ENCODE measurements at regions not wholly inside any gene's neighbourhood (a gene's known extent, or its start where the extent isn't known, plus 50 kb on each side); places are given as distances from the start of the nearest gene placed in this dataset.

GRCh38 chr15:97841558-97841957, 118.9 kb upstream of the ARRDC4 start:
- no peak for DNase-seq

GRCh38 chr15:97849183-97849582, 111.3 kb upstream of the ARRDC4 start:
- no peak for DNase-seq

GRCh38 chr15:97858296-97858695, 102.2 kb upstream of the ARRDC4 start:
- DNase-seq: no peak

DNA sequence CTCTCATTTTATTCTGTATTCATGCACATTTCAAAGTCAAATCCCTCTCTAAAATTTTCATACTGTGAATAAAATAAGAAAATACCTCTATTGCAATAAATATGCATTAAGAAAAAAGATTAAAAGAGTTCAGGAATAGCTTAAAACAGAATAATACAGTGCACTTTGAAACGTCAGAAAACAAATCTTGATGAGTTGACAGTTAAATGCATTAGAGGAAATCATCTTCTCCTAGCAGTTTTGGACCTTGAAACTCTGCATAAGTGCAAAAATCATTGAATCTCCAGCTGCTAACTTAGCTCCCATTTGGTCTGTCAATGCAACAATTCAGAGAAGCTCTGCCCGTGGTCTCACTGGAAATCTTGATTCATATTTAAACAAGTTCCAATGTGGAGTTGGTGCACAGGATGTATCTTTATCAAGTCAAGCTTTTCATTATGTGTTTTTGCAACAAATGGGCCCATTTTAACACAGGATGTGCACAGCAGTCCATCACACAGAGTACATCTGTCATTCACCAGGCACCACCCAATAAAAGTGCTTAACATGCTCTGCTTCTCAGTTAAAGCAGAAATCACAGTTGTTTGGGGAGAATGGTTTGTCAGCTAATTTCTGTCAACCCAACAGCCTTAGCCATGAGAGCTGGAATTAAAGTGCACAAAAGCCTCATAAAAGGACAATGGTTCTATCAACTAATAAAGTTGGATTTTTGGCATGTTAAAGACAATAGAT, 98.8 kb upstream of the ARRDC4 start:
- DNase-seq: no peak

DNA sequence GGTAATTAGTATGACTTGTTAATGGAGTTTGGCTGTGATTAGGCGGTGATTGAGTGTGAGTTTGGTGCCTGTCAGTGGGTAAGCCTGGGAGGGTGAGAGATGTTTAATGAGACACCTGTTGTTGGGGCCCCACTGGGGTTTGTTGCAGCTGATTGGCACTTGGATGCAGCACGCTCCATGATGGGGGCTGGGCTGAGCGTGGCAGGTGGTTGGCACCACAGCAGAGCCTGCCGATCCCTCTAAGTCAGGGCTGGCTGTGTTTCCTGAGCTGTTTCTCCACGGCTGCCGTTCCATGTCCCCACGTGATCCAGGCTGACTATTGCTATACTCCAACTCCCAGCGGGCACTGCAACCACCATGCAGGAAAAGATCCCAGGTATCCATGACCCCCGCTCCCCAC, 93.5 kb upstream of the ARRDC4 start:
- DNase-seq: no peak

DNA sequence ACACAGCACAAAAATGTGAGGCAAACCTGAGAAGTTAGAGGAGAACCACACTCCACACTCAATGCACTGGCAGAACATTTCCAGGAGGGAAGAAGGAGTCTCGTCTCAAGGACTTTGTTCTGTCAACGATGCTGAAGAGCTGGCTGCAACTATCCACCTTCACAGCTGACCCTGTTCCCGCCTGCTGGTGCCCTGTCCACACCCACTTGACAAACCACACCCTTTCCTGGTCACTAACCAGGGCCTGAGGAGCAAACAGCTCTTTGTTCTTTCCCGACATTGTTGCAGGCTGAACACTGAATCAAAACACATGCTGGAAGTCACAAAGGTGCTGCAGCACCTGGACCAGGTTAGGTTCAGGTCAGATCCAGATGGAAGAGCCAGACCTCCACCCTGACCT, 92.6 kb upstream of the ARRDC4 start:
- no peak for DNase-seq

DNA sequence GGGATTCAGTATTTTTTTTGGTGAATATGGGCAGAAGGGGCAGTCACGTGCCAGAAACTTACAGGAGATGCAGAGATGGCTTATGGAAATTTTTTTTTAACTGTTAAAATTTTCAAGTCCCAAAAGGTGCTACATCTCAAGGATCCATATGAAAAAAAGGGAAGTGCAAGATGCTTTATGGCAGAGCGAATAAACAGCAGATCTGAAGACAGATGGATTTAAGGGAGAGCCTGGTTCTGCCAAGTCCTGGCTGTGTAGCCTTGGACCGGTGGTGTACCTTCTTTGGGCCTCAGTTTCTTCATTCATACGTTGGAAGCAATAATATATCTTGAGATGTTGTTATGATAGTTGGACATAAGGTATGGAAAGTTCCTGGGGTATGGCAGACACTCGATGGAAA, 91.5 kb upstream of the ARRDC4 start:
- no peak for DNase-seq

GRCh38 chr15:97870771-97871170, 89.7 kb upstream of the ARRDC4 start:
- DNase-seq: no peak

DNA sequence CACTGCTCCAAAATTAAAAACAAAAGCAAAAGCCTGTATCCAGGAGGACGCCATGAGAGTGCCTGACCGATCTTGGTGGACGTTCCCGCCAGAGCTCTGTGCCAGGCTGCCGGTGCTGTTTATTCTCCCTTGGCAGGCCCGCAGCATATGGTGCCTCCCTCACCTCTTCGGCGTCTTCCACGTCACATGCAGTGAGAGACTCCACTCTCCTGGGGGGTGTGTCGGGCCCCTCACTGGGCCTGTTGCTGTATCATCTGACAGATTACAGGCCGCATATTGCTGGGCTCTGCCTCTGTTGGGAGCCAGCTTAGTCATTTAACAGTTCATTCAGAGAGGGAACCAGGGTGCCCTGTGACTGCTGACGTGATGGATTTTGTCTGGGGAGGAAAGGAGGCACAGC, 86.4 kb upstream of the ARRDC4 start:
- DNase-seq: no peak

- DNase-seq: no peak
Observed at GRCh38 chr15:97875025-97875512, 85.4 kb upstream of the ARRDC4 start.

DNA sequence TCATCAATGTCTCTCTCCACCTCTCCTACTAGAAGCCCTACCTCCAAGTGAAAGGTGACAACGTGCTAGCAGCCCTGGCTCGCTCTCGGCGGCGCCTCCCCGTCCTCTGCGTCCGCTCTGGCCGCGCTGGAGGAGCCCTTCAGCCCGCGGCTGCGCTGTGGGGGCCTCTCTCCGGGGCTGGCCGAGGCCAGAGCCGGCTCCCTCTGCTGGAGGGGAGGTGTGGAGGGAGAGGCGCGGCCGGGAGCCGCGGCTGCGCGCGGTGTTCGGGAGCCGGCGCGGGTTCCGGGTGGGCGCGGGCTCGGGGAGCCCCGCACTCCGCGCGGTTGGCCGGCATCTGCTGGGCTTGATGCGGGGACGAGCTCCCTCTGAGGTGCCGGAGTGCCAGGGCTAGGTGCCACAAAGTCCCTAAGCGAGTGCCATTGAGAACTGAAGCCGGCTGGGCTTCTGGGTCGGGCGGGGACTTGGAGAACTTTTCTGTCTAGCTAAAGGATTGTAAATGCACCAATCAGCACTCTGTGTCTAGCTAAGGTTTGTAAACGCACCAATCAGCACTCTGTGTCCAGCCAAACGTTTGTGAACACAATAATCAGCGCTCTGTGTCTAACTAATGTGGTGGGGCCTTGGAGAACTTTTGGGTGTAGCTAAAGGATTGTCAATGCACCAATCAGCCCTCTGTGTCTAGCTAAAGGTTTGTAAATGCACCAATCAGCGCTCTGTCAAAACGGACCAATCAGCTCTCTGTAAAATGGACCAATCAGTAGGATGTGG, 84.8 kb upstream of the ARRDC4 start:
- DNase-seq: no peak

GRCh38 chr15:97876281-97876675, 84.2 kb upstream of the ARRDC4 start:
- no peak for DNase-seq

DNA sequence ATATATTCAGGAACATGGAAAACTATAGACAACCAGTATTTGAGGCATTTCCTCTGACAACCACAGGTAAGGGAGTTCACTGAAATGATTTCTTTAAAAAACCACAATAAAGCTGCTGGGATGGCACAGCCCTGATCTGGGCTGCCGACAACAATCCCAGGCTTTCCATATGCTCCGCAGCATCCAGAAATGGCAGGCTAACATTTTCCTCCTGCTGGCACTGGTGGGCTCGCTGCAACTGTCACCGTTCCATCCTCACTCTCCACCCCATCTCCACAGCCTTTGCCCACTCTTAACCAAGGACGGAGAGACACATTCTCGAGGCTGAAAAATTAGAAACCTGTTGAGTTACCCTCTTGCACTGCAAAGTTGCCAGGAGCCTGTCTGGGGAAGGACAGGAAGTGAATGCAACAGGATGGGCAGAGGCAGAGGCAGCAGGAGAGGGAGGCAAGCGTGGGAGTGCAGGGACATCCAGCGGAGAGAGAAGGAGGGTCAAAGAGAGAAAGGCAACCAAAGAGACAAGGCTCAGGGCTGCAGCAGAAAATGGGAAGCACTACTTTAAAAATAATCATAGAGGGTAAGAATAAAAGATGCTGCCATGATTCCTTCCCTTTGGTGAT, 79.0 kb upstream of the ARRDC4 start:
- no peak for DNase-seq

DNA sequence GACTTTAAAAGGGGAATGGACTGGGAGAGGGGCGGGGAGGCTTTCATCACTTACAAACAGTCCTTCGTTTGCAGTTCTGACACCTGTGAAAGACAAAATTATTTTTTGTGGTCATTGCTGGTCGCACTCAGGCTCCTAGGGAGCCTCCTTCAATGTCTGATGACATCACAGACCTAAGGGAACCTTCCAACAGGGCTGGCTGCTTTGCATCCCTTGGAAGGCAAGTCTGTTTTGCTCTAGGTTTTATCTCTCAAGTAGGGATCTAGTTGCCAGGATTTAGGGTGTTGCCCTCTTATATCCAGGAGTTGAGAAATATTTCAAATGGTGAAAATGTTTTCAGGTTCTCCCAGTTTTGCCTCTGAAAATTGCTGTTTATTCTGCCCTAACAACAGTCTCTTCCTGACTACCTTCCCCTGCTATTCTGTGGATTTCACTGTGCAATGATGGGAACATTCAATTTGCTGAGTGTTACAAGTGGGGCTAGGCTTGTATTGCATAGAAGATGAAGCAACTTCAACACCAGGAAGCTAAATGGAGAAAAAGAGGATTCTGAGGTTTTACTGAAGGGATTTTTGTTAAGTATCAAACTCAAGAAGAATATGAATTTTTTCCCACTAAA, 75.9 kb upstream of the ARRDC4 start:
- DNase-seq: no peak

DNA sequence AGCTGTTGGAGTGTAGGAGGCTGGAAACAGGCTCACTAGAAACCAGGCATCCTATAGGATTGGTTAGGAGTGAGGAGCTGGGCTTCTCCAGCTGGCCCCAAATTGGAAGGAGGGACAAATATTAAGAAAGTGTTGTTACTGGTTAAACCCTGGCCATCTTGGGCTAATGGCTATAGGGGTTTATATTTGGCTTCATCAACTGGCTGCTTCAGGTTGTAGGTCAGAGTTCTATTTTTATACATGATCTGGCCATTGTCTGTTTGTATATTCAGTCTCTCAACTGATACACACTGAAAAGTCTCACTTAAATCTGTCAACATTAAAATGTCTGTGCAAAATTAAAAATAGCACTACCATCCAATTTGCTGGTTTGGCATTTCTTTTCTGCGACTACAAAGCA, 70.2 kb upstream of the ARRDC4 start:
- no peak for DNase-seq

- DNase-seq: no peak
Observed at GRCh38 chr15:97892167-97892938, 68.2 kb upstream of the ARRDC4 start.

DNA sequence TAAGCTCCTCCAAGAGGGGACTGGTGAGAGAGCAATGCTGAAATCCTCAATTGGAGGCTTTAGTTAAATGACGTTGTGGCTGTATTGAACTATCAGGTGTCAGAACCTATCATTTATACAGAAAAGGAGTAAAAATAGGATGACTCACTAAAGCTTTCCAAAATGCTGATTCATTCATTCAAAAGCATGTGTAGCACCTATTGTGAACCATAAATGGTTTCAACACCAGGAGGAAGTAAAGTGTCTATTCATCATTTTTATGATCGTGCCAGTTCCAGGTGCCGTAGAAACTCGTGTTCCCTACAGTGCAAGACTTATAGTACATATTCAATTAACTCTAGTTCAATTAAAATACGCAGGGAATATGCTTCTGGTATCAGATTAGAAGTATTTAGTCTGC, 66.5 kb upstream of the ARRDC4 start:
- no peak for DNase-seq

DNA sequence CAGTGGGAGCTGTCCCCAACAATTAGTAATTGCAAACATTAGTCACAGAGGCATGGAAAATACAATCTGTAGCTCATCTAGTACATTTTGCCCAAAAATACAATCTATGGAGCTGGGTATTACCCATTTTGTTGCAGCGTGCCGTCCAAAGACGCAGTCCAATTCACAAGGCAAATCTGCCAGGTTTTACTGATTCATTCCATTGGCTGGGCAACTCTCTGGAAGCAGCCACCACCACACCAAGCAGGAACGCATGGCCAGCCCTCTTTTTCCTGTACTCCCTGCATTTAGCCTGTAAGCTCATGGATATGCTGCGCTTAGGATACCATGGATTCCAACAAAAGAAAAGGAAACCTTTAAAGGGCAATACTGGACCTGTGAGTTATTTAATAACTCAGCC, 60.5 kb upstream of the ARRDC4 start:
- no peak for DNase-seq

DNA sequence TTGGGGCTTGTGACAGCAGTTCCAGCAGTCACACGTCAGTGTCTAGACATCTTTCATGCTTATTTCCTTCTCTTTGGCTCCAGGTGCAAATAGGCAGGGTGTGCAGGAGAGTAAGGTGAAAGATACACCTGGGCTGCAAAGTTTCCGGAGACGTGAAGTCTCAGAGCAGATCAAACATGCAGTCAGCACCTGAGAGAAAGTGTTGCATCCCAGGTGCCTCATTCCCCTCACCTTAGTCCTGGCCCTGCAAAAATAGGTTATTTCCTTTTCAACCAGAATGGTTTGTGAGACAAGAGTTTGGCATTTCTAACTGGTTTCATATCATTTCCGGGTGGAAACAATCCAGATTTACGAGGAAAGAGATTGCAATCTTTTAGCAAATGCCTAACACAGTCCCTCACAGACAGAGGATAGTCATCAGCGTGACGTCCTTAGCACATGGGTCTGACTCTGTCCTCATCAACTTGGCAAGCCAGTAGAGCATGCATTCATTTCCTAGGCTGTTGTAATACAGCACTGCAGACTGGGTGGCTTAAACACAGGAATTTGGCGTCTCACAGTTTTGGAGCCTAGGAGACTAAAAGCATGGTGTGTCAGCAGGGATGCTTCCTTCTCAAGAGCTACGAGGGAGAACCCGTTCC, 58.2 kb upstream of the ARRDC4 start:
- no peak for DNase-seq

GRCh38 chr15:97903560-97903959, 56.9 kb upstream of the ARRDC4 start:
- DNase-seq: no peak

- peak; percentile 92 for DNase-seq
Observed at GRCh38 chr15:97903971-97904572, 56.4 kb upstream of the ARRDC4 start.

Measured in islet precursor cell (in vitro differentiated cells).